ENCODE measurements at regions not wholly inside any gene's neighbourhood (a gene's known extent, or its start where the extent isn't known, plus 50 kb on each side); places are given as distances from the start of the nearest gene placed in this dataset.
"Not testable (repeated sequence)": the region's sequence is repeated elsewhere in the genome, so short reads cannot be mapped to it uniquely, and the experiment has no call there.

GRCh38 chr1:221979444-221980032 is 237.6 kb upstream of the DUSP10 start:
- Histone ChIP-seq H3K23me2 (ENCODE audit: insufficient read length, low read depth, low read length, poor library complexity, severe bottlenecking) (no peaks in the 10 kb centered on the region), H4K20me1 (ENCODE audit: control insufficient read depth, insufficient read depth, insufficient read length) (no peaks in the 10 kb centered on the region), H2BK15ac (ENCODE audit: low read depth, low read length) (no peak overlapping the region), H3K79me2 (ENCODE audit: insufficient read depth, low read length) (no peaks in the 10 kb centered on the region), H3K14ac (ENCODE audit: insufficient read depth, low read length) (no peak overlapping the region), H3K4ac (ENCODE audit: low read depth, low read length) (no peak overlapping the region), H4K8ac (replicated peaks; ENCODE audit: insufficient read length, low read depth, low read length) (no peak overlapping the region), H3K18ac (ENCODE audit: insufficient read length, low read depth, low read length) (no peak overlapping the region), H3K27me3 (ENCODE audit: insufficient read depth, low read length) (no peaks in the 10 kb centered on the region), H3K56ac (ENCODE audit: insufficient read length, low read depth, low read length) (no peak overlapping the region), H2BK12ac (ENCODE audit: insufficient read length, low read depth, low read length) (no peak overlapping the region), H3K27ac (ENCODE audit: insufficient read length, low read depth, low read length) (no peak overlapping the region), H4K91ac (ENCODE audit: insufficient read length, low read depth, low read length) (no peak overlapping the region), H3T11ph (ENCODE audit: low read length) (no peak overlapping the region), H3K79me1 (ENCODE audit: insufficient read depth, low read depth, low read length, poor library complexity, severe bottlenecking) (no peaks in the 10 kb centered on the region), H3K9me3 (ENCODE audit: control insufficient read depth, low read depth, low read length) (no peaks in the 10 kb centered on the region), H3K4me2 (ENCODE audit: insufficient read depth, insufficient read length, low read length) (no peak overlapping the region), H3K9ac (ENCODE audit: extremely low read depth, insufficient read length, low read length) (no peak overlapping the region), H2AK5ac (ENCODE audit: insufficient read length, low read length) (no peak overlapping the region), H2BK20ac (ENCODE audit: low read depth, low read length, poor library complexity, severe bottlenecking) (no peak overlapping the region), H2BK120ac (ENCODE audit: low read depth, low read length, poor library complexity, severe bottlenecking) (no peak overlapping the region), H2AFZ (ENCODE audit: low read length) (no peak overlapping the region), H2BK5ac (ENCODE audit: insufficient read length, low read length) (no peak overlapping the region), H3K23ac (ENCODE audit: insufficient read length, low read depth, low read length) (no peak overlapping the region), H3K4me1 (ENCODE audit: insufficient read depth, low read length) (no peaks in the 10 kb centered on the region; the same call in 1 of the 2 replicates), H4K5ac (ENCODE audit: insufficient read length, low read depth, low read length) (no peak overlapping the region)
- Mint-ChIP-seq H3K27ac (peak overlapping the region; percentile 21 to 92 (median 79); a peak in 6 of 7 replicates), H3K4me1 (peaks cover 40 to 52% of the 10 kb centered on the region in 2 experiments), H3K4me3 (no peak overlapping the region), H3K36me3 (ENCODE audit: insufficient read depth in 1 of 3, low read depth in 3 of 3) (no peaks in the 10 kb centered on the region; a peak in 3 of 7 replicates), H3K9me3 (no peaks in the 10 kb centered on the region; a peak in 1 of 5 replicates), H3K27me3 (ENCODE audit: low read depth) (no peaks in the 10 kb centered on the region)
- no peak for DNase-seq
- TF ChIP-seq, protein P1, sequence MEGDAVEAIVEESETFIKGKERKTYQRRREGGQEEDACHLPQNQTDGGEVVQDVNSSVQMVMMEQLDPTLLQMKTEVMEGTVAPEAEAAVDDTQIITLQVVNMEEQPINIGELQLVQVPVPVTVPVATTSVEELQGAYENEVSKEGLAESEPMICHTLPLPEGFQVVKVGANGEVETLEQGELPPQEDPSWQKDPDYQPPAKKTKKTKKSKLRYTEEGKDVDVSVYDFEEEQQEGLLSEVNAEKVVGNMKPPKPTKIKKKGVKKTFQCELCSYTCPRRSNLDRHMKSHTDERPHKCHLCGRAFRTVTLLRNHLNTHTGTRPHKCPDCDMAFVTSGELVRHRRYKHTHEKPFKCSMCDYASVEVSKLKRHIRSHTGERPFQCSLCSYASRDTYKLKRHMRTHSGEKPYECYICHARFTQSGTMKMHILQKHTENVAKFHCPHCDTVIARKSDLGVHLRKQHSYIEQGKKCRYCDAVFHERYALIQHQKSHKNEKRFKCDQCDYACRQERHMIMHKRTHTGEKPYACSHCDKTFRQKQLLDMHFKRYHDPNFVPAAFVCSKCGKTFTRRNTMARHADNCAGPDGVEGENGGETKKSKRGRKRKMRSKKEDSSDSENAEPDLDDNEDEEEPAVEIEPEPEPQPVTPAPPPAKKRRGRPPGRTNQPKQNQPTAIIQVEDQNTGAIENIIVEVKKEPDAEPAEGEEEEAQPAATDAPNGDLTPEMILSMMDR (conservative IDR thresholded peaks at IDR 0.05): peak; percentile 74

DNA sequence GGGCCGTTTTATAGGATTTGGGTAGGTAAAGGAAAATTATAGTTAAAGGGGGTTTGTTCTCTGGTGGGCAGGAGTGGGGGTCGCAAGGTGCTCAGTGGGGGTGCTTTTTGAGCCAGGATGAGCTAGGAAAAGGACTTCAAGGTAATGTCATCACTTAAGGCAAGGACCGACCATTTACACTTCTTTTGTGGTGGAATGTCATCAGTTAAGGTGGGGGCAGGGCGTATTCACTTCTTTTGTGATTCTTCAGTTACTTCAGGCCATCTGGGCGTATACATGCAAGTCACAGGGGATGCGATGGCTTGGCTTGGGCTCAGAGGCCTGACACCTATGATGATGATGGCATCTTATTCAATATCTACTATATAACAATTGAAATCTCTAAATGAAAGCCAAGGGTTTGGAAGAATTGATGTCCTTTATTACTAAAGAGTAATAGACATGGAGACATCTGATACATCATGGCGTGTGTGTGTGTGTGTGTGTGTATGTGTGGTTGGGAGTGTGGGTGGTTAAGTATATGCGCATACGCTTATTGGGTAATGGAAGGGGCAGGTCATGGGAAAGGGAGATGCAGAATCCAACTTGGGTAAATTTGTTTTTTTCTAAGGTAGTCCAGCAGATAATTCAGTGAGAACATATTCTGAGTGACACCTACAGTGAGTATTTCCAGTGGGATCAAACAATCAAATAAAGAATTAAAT is 236.9 kb upstream of the DUSP10 start:
- H3K4me2 ChIP-seq (ENCODE audit: insufficient read depth, insufficient read length, low read length): peak overlapping the region; percentile 8
- 91% methylated on average over 4 of the region's 9 CpGs for WGBS (ENCODE audit: extremely low coverage, insufficient read length, low lambda C conversion rate)
- not testable (repeated sequence) for H2BK15ac ChIP-seq (ENCODE audit: low read depth, low read length); H3K14ac ChIP-seq (ENCODE audit: insufficient read depth, low read length); H3K9me3 Mint-ChIP-seq; H2AFZ ChIP-seq (ENCODE audit: low read length); H2BK120ac ChIP-seq (ENCODE audit: low read depth, low read length, poor library complexity, severe bottlenecking); H2BK20ac ChIP-seq (ENCODE audit: low read depth, low read length, poor library complexity, severe bottlenecking); H3T11ph ChIP-seq (ENCODE audit: low read length); H3K56ac ChIP-seq (ENCODE audit: insufficient read length, low read depth, low read length); H3K23me2 ChIP-seq (ENCODE audit: insufficient read length, low read depth, low read length, poor library complexity, severe bottlenecking); H4K8ac ChIP-seq (replicated peaks; ENCODE audit: insufficient read length, low read depth, low read length); H4K20me1 ChIP-seq (ENCODE audit: control insufficient read depth, insufficient read depth, insufficient read length); H4K91ac ChIP-seq (ENCODE audit: insufficient read length, low read depth, low read length); H3K18ac ChIP-seq (ENCODE audit: insufficient read length, low read depth, low read length); H3K4ac ChIP-seq (ENCODE audit: low read depth, low read length); H3K23ac ChIP-seq (ENCODE audit: insufficient read length, low read depth, low read length); H3K9ac ChIP-seq (ENCODE audit: extremely low read depth, insufficient read length, low read length); H3K79me1 ChIP-seq (ENCODE audit: insufficient read depth, low read depth, low read length, poor library complexity, severe bottlenecking); H2BK12ac ChIP-seq (ENCODE audit: insufficient read length, low read depth, low read length); H3K4me1 ChIP-seq (ENCODE audit: insufficient read depth, low read length); H3K27ac ChIP-seq (ENCODE audit: insufficient read length, low read depth, low read length); H2BK5ac ChIP-seq (ENCODE audit: insufficient read length, low read length); H3K27me3 Mint-ChIP-seq (ENCODE audit: low read depth); H4K5ac ChIP-seq (ENCODE audit: insufficient read length, low read depth, low read length); H3K36me3 Mint-ChIP-seq (ENCODE audit: insufficient read depth in 1 of 3, low read depth in 3 of 3); H3K79me2 ChIP-seq (ENCODE audit: insufficient read depth, low read length); H3K27me3 ChIP-seq (ENCODE audit: insufficient read depth, low read length); H3K9me3 ChIP-seq (ENCODE audit: control insufficient read depth, low read depth, low read length); H2AK5ac ChIP-seq (ENCODE audit: insufficient read length, low read length)
- peaks cover 45 to 58% of the 10 kb centered on the region in 2 experiments for H3K4me1 Mint-ChIP-seq
- H3K27ac Mint-ChIP-seq: peak overlapping the region in 2 of 3 experiments; percentile 21 to 92; a peak in 4 of 7 replicates
- H3K4me3 Mint-ChIP-seq: peak overlapping the region; percentile 30 to 52; a peak in 4 of 5 replicates
- DNase-seq: peak; percentile 75
